Brain microvascular endothelial cell (primary cell): ENCODE measurements at regions not wholly inside any gene's neighbourhood (a gene's known extent, or its start where the extent isn't known, plus 50 kb on each side); places are given as distances from the start of the nearest gene placed in this dataset.

Experiments
- DNase-seq: peaks from one replicate; pipeline ENCODE4 v3.0.0-alpha.2; 2020
- H3K27ac ChIP-seq: fragments of 250-450 bp; sonication (Bioruptor Pico); 2 replicates; pipeline ENCODE4 v1.5.1; 2020; ENCODE audit warnings: mild to moderate bottlenecking, moderate library complexity
- H3K27me3 ChIP-seq: fragments of 250-450 bp; sonication (Bioruptor Pico); replicated peaks from 2 replicates; pipeline ENCODE4 v1.5.1; 2020; ENCODE audit warnings: mild to moderate bottlenecking
- H3K36me3 ChIP-seq: fragments of 250-450 bp; sonication (Bioruptor Pico); replicated peaks from 2 replicates; pipeline ENCODE4 v1.5.1; 2020; ENCODE audit warnings: mild to moderate bottlenecking
- H3K4me3 ChIP-seq: 2 replicates; pipeline ENCODE4 v1.5.1; 2011; ENCODE audit warnings: low read depth, mild to moderate bottlenecking, control low read depth, low read length, moderate library complexity
- in situ Hi-C: cut with HindIII; loops from 2 replicates; pipeline ENCODE4 v1.10.0; 2017; ENCODE audit warnings: low sequenced_read_pairs, low pct_ligation_motif_present
- TF ChIP-seq, protein P1 (sequence below): IDR thresholded peaks from 2 replicates; pipeline ENCODE4 v1.5.1; 2011; ENCODE audit warnings: low read depth, mild to moderate bottlenecking, moderate library complexity, low read length, control low read depth, inconsistent platforms; ENCODE audit errors: missing control alignments

DNA sequence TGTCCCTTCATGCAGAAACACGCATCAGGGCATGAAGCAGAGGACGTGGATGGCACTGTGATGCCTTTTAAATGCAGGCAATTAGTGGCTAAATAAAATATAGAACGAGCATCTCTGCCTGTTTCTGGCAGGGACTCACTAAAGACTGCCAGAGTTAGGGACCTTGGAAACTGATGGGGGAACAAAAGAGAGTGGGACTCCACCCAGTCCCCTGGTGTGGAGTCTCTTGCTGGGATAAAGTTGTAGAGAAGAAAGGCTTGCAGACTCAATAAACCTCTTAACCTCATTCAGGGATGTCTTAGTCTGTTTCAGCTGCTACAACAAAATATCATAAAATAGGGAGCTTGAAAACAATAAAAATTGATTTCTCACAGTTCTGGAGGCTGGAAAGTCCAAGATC lies 87.6 kb upstream of the ARAP3 start:
- no peak for DNase-seq
- Histone ChIP-seq H3K4me3 (no peak overlapping the region), H3K36me3 (no peaks in the 10 kb centered on the region), H3K27me3 (peaks cover 3% of the 10 kb centered on the region), H3K27ac (no peak overlapping the region)
- in situ Hi-C loops: no loop called here
- TF ChIP-seq, protein P1, sequence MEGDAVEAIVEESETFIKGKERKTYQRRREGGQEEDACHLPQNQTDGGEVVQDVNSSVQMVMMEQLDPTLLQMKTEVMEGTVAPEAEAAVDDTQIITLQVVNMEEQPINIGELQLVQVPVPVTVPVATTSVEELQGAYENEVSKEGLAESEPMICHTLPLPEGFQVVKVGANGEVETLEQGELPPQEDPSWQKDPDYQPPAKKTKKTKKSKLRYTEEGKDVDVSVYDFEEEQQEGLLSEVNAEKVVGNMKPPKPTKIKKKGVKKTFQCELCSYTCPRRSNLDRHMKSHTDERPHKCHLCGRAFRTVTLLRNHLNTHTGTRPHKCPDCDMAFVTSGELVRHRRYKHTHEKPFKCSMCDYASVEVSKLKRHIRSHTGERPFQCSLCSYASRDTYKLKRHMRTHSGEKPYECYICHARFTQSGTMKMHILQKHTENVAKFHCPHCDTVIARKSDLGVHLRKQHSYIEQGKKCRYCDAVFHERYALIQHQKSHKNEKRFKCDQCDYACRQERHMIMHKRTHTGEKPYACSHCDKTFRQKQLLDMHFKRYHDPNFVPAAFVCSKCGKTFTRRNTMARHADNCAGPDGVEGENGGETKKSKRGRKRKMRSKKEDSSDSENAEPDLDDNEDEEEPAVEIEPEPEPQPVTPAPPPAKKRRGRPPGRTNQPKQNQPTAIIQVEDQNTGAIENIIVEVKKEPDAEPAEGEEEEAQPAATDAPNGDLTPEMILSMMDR: no peak

- no peak overlapping the region for H3K27ac ChIP-seq
- in situ Hi-C loops: no loop called here
- H3K4me3 ChIP-seq: no peak overlapping the region
- H3K36me3 ChIP-seq: no peaks in the 10 kb centered on the region
- TF ChIP-seq, protein P1: no peak
- peaks cover 2% of the 10 kb centered on the region for H3K27me3 ChIP-seq
- DNase-seq: no peak
These were observed 85.6 kb upstream of the ARAP3 start for GRCh38 chr5:141767671-141768070.

GRCh38 chr5:141765896-141766551 lies 84.0 kb upstream of the ARAP3 start:
- no peak overlapping the region for H3K27ac ChIP-seq
- H3K4me3 ChIP-seq: no peak overlapping the region
- H3K27me3 ChIP-seq: peaks cover 2% of the 10 kb centered on the region
- TF ChIP-seq, protein P1: no peak
- in situ Hi-C loops: no loop called here
- no peaks in the 10 kb centered on the region for H3K36me3 ChIP-seq
- DNase-seq: no peak

DNA sequence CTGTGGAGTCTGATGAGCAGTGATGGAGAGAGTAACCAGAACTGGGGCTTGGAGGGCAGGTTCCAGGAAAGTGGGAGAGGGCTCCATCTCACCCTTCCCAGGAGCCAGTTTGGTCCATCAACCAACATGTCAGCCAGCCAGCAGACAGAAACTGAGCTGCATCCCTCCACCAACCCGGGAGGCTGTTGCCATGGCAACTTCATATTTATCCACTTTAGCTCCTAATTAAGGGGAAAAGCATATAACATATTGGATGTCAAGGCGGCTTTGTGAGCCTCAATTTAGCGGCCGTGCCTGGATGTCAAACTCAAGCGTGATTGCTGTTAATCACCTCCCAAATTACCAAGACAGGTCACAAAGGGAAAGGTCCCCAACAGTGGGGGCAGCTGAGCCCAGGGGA lies 81.5 kb upstream of the ARAP3 start:
- TF ChIP-seq, protein P1: no peak
- H3K4me3 ChIP-seq: no peak overlapping the region
- in situ Hi-C loops: no loop called here
- H3K27me3 ChIP-seq: peaks cover 3% of the 10 kb centered on the region
- no peak for DNase-seq
- H3K27ac ChIP-seq: no peak overlapping the region
- H3K36me3 ChIP-seq: no peaks in the 10 kb centered on the region

DNA sequence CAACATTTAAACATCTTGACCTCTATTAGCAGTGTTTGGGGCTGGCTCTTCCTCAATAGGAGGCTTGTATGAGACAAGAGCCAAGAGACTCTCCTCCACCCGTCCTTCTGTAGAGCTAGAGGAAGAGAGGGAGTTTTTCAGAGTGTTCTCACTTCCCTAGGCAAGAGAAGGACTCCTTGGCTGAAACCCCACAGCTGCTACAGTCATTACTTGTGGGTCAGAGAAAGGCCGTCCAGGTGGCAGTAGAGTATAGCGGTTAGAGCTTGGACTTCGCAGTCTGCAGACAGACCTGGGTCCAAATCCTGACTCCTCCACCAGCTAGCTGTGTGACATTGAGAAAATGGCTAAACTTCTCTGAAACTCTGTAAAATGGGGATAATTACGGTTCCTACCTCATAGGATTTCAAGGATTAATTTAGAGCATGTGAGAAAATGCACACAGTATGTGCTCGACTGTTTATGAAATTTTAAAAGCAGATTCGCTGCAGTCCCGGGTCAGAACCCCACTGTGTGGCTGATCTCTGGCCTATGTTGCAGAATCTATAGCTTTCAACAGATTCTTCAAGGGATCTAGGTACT lies 80.8 kb upstream of the ARAP3 start:
- peaks cover 9% of the 10 kb centered on the region for H3K27me3 ChIP-seq
- no peak for DNase-seq
- TF ChIP-seq, protein P1: no peak
- no peak overlapping the region for H3K27ac ChIP-seq
- in situ Hi-C loops: no loop called here
- no peaks in the 10 kb centered on the region for H3K36me3 ChIP-seq
- no peak overlapping the region for H3K4me3 ChIP-seq

DNA sequence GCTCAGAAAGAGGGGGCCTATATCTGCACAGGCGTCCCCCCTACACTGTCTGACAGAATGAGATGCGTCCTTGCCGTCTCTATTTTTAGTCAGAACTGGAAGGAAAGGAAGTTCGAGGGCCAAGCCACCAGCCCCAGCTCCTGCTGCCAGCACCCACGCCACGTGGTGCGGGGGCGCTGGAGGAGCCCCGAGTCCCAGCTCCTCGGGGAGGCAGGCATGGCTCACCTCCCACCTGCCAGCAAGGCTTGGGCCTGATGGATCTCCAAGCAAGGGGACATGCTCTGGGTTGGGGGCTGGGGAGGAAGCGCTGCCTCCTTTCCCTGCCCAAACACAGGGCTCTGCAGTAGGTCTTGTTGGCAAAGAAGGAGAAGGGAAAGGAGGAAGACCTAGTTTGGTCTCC lies 80.3 kb upstream of the ARAP3 start:
- Histone ChIP-seq H3K4me3 (no peak overlapping the region), H3K36me3 (no peaks in the 10 kb centered on the region), H3K27me3 (peaks cover 11% of the 10 kb centered on the region), H3K27ac (no peak overlapping the region)
- TF ChIP-seq, protein P1: no peak
- in situ Hi-C loops: no loop called here
- DNase-seq: no peak
